B cell (primary cell): ENCODE measurements at regions not wholly inside any gene's neighbourhood (a gene's known extent, or its start where the extent isn't known, plus 50 kb on each side); places are given as distances from the start of the nearest gene placed in this dataset.
"Not testable (repeated sequence)": the region's sequence is repeated elsewhere in the genome, so short reads cannot be mapped to it uniquely, and the experiment has no call there.

Source experiments
- ATAC-seq: fragments of 200-7000 bp; cut with Tn5 transposase; one replicate; pipeline ENCODE4 v1.10.0; 2021; ENCODE audit warnings: low read depth, mild to moderate bottlenecking, moderate number of reproducible peaks, moderate library complexity
- CTCF ChIA-PET: fragments of 350-600 bp; sonication (Branson Sonifier 250); formaldehyde crosslinking; loops from one replicate; lab custom pipeline; 2021; ENCODE audit warnings: antibody characterized with exemption, inconsistent platforms; lab: Charles Lee
- POLR2A ChIA-PET: fragments of 350-600 bp; sonication (Branson Sonifier 250); formaldehyde crosslinking; loops from one replicate; lab custom pipeline; 2021; ENCODE audit warnings: antibody characterized with exemption; lab: Charles Lee
- DNase-seq: peaks from one replicate; pipeline ENCODE4 v3.0.0; 2013
- H2AFZ ChIP-seq: 2 replicates; pipeline ENCODE4 v1.6.1; 2012; ENCODE audit warnings: mild to moderate bottlenecking, low read depth, low read length; ENCODE audit not compliant: insufficient read depth, poor library complexity, severe bottlenecking
- H3K27ac ChIP-seq, 2 donors: 1 replicate in 1 of 2; 2 replicates in 1 of 2; pipeline ENCODE4 v1.5.1; 2012 to 2013; ENCODE audit warnings: low read length in 2 of 2, mild to moderate bottlenecking in 2 of 2, moderate library complexity in 1 of 2
- H3K27me3 ChIP-seq, 4 experiments: fragments of 200-600 bp in 1 of 4; sonication (generic) in 1 of 4; replicated peaks in 1 of 4; 1 replicate in 2 of 4; 2 replicates in 2 of 4; pipeline versions ENCODE4 v1.6.1 to v1.7.0; 2013 to 2016; ENCODE audit warnings: low read length in 3 of 4, mild to moderate bottlenecking in 2 of 4, mixed read lengths in 1 of 4, moderate library complexity in 1 of 4; ENCODE audit not compliant: insufficient read depth in 4 of 4, control insufficient read depth in 3 of 4; ENCODE audit errors: control extremely low read depth in 1 of 4
- H3K36me3 ChIP-seq, 2 experiments: replicated peaks in 1 of 2; 1 replicate in 1 of 2; 2 replicates in 1 of 2; pipeline versions ENCODE4 v1.6.1 to v1.7.1; 2013; ENCODE audit warnings: low read length in 1 of 2; ENCODE audit not compliant: insufficient read depth in 2 of 2, control insufficient read depth in 1 of 2; ENCODE audit errors: control extremely low read depth in 1 of 2, extremely low read depth in 1 of 2
- H3K4me1 ChIP-seq, 2 donors: fragments of 200-600 bp in 1 of 2; sonication (generic) in 1 of 2; 1 replicate in 1 of 2; 2 replicates in 1 of 2; pipeline versions ENCODE4 v1.5.1 to v1.6.1; 2013 to 2017; ENCODE audit warnings: low read length in 2 of 2; ENCODE audit not compliant: control insufficient read depth in 2 of 2, insufficient read depth in 2 of 2
- H3K4me2 ChIP-seq: replicated peaks from 2 replicates; pipeline ENCODE3; 2012; ENCODE audit warnings: mild to moderate bottlenecking, low read depth, low read length; ENCODE audit not compliant: poor library complexity, severe bottlenecking
- H3K4me3 ChIP-seq, 5 experiments: fragments of 200-600 bp in 1 of 5; sonication (generic) in 1 of 5; 1 replicate in 3 of 5; 2 replicates in 2 of 5; pipeline versions ENCODE4 v1.5.1 to v1.7.0; 2011 to 2016; ENCODE audit warnings: low read length in 4 of 5, mild to moderate bottlenecking in 4 of 5, low read depth in 2 of 5, control low read depth in 1 of 5, moderate library complexity in 1 of 5; ENCODE audit not compliant: insufficient read depth in 1 of 5; ENCODE audit errors: control extremely low read depth in 1 of 5, extremely low read depth in 1 of 5
- H3K79me2 ChIP-seq: fragments of 200-600 bp; sonication (generic); one replicate; pipeline ENCODE4 v1.6.0; 2016; ENCODE audit warnings: low read length; ENCODE audit not compliant: control insufficient read depth, insufficient read depth
- H3K9ac ChIP-seq: fragments of 200-600 bp; sonication (generic); 2 replicates; pipeline ENCODE4 v1.6.1; 2017; ENCODE audit warnings: mild to moderate bottlenecking, low read length, moderate library complexity
- H3K9me3 ChIP-seq, 3 donors: one replicate each; pipeline versions ENCODE4 v1.6.1 to v1.7.1; 2013; ENCODE audit warnings: low read length in 2 of 3; ENCODE audit not compliant: control insufficient read depth in 2 of 3, insufficient read depth in 1 of 3; ENCODE audit errors: control extremely low read depth in 1 of 3
- H4K20me1 ChIP-seq: 2 replicates; pipeline ENCODE4 v1.6.0; 2012; ENCODE audit warnings: mild to moderate bottlenecking, low read length; ENCODE audit not compliant: insufficient read depth, control insufficient read depth, poor library complexity, severe bottlenecking
- H3K27ac Mint-ChIP-seq: one replicate; pipeline ENCODE4 v1.8.0; 2021; ENCODE audit warnings: mixed read lengths
- H3K27me3 Mint-ChIP-seq: one replicate; pipeline ENCODE4 v1.8.0; 2021; ENCODE audit warnings: mixed read lengths
- H3K4me1 Mint-ChIP-seq: one replicate; pipeline ENCODE4 v1.8.0; 2021; ENCODE audit warnings: mixed read lengths
- H3K4me3 Mint-ChIP-seq: one replicate; pipeline ENCODE4 v1.8.0; 2021; ENCODE audit warnings: mixed read lengths
- H3K9me3 Mint-ChIP-seq: one replicate; pipeline ENCODE4 v1.8.0; 2022; ENCODE audit warnings: mixed read lengths; ENCODE audit not compliant: insufficient read depth
- WGBS: methylation state at CpG from one replicate; pipeline ENCODE4 v1.1.5; 2013; ENCODE audit warnings: missing lambda C conversion rate; ENCODE audit not compliant: insufficient coverage; 5-methylcytosine and 5-hydroxymethylcytosine counted together
- intact Hi-C: fragments of 100-400 bp; cut with micrococcal nuclease; formaldehyde crosslinking; loops from one replicate; pipeline ENCODE4 v1.10.0; 2022

DNA sequence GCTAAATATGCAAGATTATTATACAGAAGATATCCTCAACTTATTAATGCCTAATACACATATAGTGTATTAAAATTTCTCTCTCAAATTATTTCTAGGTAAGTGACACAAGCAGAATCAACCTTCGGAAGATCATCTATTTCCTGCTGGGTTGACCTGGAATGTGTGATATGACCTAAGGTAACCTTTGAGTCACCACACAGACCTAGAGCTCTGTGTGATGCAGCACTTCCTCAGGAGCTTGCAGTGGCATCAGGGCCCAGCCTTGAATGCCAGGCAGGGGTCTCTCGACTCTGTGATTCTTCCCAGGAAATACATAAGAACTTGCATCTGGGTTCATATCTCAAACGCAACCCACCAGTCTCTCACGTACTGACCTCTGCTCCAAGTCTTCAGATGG is 385.3 kb downstream of the RPIA start:
- H3K9me3 Mint-ChIP-seq, H3K4me2 ChIP-seq, H3K4me1 Mint-ChIP-seq, H3K27me3 Mint-ChIP-seq, H3K27ac Mint-ChIP-seq, DNase-seq, CTCF ChIA-PET, H3K36me3 ChIP-seq, H3K27me3 ChIP-seq, H3K4me1 ChIP-seq, H4K20me1 ChIP-seq, H2AFZ ChIP-seq, H3K9me3 ChIP-seq, H3K9ac ChIP-seq, POLR2A ChIA-PET, H3K79me2 ChIP-seq, H3K4me3 ChIP-seq, intact Hi-C loops, ATAC-seq, H3K27ac ChIP-seq, H3K4me3 Mint-ChIP-seq: not testable (repeated sequence)
- WGBS = no CpG with 5 or more reads among the region's 4 CpGs

DNA sequence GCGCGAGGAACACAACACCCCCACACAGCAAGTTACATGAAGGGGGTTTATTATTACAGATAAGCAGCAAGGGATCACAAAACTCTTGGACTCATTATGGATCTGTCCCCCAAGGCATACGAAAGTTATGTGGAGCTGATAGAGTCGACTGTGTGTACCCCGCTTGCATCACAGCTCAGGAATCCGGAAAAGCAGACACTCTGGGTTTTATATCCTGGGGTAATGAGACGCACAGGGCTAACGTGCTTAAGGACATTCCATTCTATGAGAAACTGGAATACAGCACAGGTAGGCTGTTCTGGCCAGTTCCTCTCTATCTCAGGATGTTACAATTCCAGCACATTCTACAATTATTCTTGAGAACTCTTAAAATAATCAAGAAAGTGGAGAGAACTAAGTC is 401.4 kb downstream of the RPIA start:
- H3K27ac Mint-ChIP-seq, H3K36me3 ChIP-seq, H4K20me1 ChIP-seq, H3K9ac ChIP-seq, DNase-seq, H3K27ac ChIP-seq, H3K9me3 ChIP-seq, H3K79me2 ChIP-seq, intact Hi-C loops, H3K9me3 Mint-ChIP-seq, CTCF ChIA-PET, H3K4me2 ChIP-seq, H2AFZ ChIP-seq, H3K4me1 Mint-ChIP-seq, ATAC-seq, H3K27me3 ChIP-seq, H3K4me3 ChIP-seq, H3K4me3 Mint-ChIP-seq, POLR2A ChIA-PET, H3K27me3 Mint-ChIP-seq, H3K4me1 ChIP-seq: not testable (repeated sequence)
- no CpG with 5 or more reads among the region's 8 CpGs for WGBS

DNA sequence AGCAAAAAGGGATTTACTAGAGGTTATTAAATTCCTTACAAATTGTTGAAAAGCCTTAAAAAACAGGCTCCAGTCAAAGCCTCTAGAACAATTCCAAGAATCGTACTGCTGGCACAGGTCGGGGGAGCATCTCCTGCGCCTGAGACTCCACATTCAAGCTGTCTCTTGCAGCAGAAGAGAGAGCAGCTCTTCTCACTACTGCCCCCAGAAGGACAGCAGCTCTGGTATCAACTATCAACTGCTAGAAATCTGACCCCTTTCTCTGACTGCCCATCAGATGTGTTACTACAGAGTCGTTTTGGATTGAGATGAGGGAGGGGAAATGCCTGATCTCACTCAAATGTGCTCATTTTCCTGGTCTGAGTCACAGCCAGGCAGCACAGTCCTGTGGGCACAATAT is 403.6 kb downstream of the RPIA start:
- intact Hi-C loops, H2AFZ ChIP-seq, H3K4me3 Mint-ChIP-seq, POLR2A ChIA-PET, H3K4me3 ChIP-seq, H3K9me3 ChIP-seq, H3K27me3 ChIP-seq, ATAC-seq, H3K4me1 Mint-ChIP-seq, H3K9me3 Mint-ChIP-seq, H3K27ac ChIP-seq, H4K20me1 ChIP-seq, H3K9ac ChIP-seq, CTCF ChIA-PET, H3K27ac Mint-ChIP-seq, H3K36me3 ChIP-seq, H3K4me2 ChIP-seq, H3K27me3 Mint-ChIP-seq, DNase-seq, H3K79me2 ChIP-seq, H3K4me1 ChIP-seq: not testable (repeated sequence)
- WGBS = 93% methylated on average over 3 of the region's 4 CpGs

- POLR2A ChIA-PET, H3K27me3 ChIP-seq, H2AFZ ChIP-seq, DNase-seq, H3K9me3 ChIP-seq, H3K27ac Mint-ChIP-seq, H3K4me2 ChIP-seq, H3K27ac ChIP-seq, H3K27me3 Mint-ChIP-seq, H3K4me1 Mint-ChIP-seq, H3K9me3 Mint-ChIP-seq, H3K79me2 ChIP-seq, H3K4me1 ChIP-seq, H3K4me3 ChIP-seq, H3K36me3 ChIP-seq, H4K20me1 ChIP-seq, H3K9ac ChIP-seq, intact Hi-C loops, CTCF ChIA-PET, H3K4me3 Mint-ChIP-seq, ATAC-seq: not testable (repeated sequence)
- no CpG with 5 or more reads among the region's 4 CpGs for WGBS
Measured at GRCh38 chr2:89102587-89102986, 411.1 kb downstream of the RPIA start.
